ENCODE measurements at regions not wholly inside any gene's neighbourhood (a gene's known extent, or its start where the extent isn't known, plus 50 kb on each side); places are given as distances from the start of the nearest gene placed in this dataset.

DNA sequence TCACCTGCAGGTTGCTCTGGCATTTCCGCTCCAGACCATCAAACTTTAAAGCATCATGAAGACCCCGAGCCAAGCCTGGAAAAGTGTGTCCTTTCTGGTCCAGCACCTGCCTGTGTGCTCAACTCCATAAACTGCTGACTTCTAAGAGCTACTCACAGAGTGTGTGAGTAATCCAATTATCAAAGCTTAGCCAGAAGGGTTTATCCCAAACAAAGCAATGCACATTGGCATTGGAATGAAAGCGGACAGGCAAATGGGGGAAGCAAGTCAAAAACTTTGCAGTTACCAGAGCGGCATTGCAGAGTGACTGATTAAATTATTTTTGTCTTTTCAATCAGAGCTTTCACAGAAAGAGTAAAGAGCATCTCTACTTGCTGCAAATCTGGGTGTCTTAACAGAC, 1262.4 kb upstream of the SEL1L start:
- TF ChIP-seq EZH2 (IDR thresholded peaks at IDR 0.05; ENCODE audit: borderline replicate concordance): no peak
- TF ChIP-seq, protein P1, sequence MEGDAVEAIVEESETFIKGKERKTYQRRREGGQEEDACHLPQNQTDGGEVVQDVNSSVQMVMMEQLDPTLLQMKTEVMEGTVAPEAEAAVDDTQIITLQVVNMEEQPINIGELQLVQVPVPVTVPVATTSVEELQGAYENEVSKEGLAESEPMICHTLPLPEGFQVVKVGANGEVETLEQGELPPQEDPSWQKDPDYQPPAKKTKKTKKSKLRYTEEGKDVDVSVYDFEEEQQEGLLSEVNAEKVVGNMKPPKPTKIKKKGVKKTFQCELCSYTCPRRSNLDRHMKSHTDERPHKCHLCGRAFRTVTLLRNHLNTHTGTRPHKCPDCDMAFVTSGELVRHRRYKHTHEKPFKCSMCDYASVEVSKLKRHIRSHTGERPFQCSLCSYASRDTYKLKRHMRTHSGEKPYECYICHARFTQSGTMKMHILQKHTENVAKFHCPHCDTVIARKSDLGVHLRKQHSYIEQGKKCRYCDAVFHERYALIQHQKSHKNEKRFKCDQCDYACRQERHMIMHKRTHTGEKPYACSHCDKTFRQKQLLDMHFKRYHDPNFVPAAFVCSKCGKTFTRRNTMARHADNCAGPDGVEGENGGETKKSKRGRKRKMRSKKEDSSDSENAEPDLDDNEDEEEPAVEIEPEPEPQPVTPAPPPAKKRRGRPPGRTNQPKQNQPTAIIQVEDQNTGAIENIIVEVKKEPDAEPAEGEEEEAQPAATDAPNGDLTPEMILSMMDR (IDR thresholded peaks at IDR 0.05; ENCODE audit: poor library complexity): no peak
